Heart left ventricle (tissue), 13 donors: ENCODE measurements at regions not wholly inside any gene's neighbourhood (a gene's known extent, or its start where the extent isn't known, plus 50 kb on each side); places are given as distances from the start of the nearest gene placed in this dataset.

Experiments
- POLR2A ChIP-seq, 2 donors: fragments of 450-650 bp; IDR thresholded peaks; one replicate each; pipeline ENCODE4 v1.6.1; 2017; ENCODE audit warnings: antibody characterized with exemption in 2 of 2, mild to moderate bottlenecking in 2 of 2, moderate library complexity in 2 of 2
- TF ChIP-seq, protein P1 (sequence below), 12 donors: fragments of 200-600 bp; sonication (generic) in 4 of 12; IDR thresholded peaks; one replicate each; pipeline versions ENCODE4 v1.5.0 to v1.8.0; 2018 to 2022; ENCODE audit warnings: antibody characterized with exemption in 12 of 12, mild to moderate bottlenecking in 5 of 12
- donor health status: ischemic (EF 13 %, LVEDD 7.1; RV severe dilation, severe dysfunction).
- donor health status: DM: no; HTN: yes; CAD: no.
- donor health status: DM: no; HTN: no; CAD: no.
- donor health status: ischemic (EF 25% LVEDD 6.9; RV normal size, moderate dysfunction).
- donor health status: ischemic (EF 25% LVEDD 5.7; RV mildly dilated, moderate dysfunction).
- donor health status: ischemic (EF 35%, LVEDD 5.7; RV mildly dilated, moderate dysfunction).
- donor health status: nonischemic (EF 11% LVEDD 7.7; RV severe dilation, severe dysfunction).
- donor health status: DM: yes; HTN: yes; CAD: no.
- donor health status: PGD.
- donor health status: ischemic (EF 29% LVEDD 5.4; RV normal size, mild dysfunction).
- donor health status: nonischemic (EF 23%, LVEDD 6.1; RV moderate dilation, normal function).

DNA sequence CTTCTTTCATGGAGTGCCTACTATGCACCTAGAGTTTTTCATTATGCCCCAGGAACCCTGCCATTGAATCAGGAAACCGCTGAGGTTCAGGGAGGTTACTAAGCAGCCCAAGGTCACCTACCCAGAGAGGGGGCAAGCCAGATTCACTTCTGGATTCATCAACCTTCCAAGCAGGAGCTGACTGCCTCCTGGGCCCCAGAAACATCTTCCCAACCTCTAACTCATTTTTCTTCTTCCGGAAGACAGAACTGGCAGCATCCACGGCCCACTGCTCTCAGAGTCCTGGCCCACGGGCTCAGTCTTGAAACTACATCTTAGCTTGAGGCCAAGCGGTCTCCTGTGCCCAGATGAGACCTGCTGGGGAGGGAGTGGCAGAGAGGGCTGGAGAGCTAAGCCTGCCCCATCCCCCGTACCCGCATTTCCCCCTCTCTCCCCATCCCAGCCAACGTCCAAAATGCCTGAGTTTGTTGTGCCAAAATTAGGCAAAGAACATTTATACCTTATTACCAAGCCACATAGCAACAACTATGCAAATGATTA lies 281.0 kb downstream of the CDC5L start:
- TF ChIP-seq, protein P1, sequence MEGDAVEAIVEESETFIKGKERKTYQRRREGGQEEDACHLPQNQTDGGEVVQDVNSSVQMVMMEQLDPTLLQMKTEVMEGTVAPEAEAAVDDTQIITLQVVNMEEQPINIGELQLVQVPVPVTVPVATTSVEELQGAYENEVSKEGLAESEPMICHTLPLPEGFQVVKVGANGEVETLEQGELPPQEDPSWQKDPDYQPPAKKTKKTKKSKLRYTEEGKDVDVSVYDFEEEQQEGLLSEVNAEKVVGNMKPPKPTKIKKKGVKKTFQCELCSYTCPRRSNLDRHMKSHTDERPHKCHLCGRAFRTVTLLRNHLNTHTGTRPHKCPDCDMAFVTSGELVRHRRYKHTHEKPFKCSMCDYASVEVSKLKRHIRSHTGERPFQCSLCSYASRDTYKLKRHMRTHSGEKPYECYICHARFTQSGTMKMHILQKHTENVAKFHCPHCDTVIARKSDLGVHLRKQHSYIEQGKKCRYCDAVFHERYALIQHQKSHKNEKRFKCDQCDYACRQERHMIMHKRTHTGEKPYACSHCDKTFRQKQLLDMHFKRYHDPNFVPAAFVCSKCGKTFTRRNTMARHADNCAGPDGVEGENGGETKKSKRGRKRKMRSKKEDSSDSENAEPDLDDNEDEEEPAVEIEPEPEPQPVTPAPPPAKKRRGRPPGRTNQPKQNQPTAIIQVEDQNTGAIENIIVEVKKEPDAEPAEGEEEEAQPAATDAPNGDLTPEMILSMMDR (IDR thresholded peaks at IDR 0.05) = peak in 4 of 12 donors; percentile 1 to 5 (median 2)
- TF ChIP-seq POLR2A (IDR thresholded peaks at IDR 0.05) = no peak
